ENCODE measurements at regions not wholly inside any gene's neighbourhood (a gene's known extent, or its start where the extent isn't known, plus 50 kb on each side); places are given as distances from the start of the nearest gene placed in this dataset.

DNA sequence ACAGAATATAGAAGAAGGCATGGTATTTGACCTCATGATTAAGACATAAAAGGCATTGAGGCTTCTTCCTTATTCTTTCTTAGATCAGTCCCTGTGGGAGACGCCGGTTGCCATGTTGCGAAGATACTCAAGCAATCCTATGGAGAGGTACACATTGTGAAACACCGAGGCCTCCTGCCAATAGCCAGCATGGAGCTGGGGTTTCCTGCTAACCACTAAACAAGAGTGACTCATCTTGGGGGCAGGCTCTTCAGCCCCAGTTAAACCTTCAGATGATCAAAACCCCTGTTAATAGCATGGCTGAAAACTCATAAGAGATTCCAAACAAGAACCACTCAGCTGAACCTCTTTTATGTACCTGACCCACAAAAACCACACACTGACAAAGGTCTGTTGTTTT is 478.8 kb downstream of the CD83 start:
- no peak for TF ChIP-seq TOX (CRISPR knock-in tag; IDR thresholded peaks at IDR 0.05; ENCODE audit: borderline replicate concordance)
- no peak for TF ChIP-seq ISL1 (CRISPR knock-in tag; IDR thresholded peaks at IDR 0.05)
- no peak for TF ChIP-seq BACH2 (CRISPR knock-in tag; IDR thresholded peaks at IDR 0.05; ENCODE audit: borderline replicate concordance)
- no peak for TF ChIP-seq ESRRG (CRISPR knock-in tag; IDR thresholded peaks at IDR 0.05)
- no peak for ATAC-seq

DNA sequence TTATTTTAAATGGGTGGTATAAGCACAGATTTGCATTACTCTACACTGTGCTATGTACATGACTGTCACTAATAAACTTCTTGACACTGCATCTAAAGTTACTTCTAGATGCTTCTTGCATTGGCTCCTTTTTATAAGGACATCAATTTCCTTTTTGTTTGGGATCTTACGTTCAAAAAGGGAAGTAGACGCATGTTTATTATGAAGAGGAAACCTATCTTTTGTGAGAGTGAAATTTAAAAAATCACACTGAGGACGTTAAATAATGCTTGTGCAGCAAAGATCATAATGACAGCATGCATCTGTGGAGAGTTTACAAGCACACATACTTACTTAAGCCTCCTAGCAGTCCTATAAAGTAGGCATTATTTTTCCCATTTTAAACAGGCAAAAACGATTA is 479.5 kb downstream of the CD83 start:
- no peak for ATAC-seq

GRCh38 chr6:14598017-14598864 is 480.7 kb downstream of the CD83 start:
- no peak for ATAC-seq
- TF ChIP-seq ZNF565 (CRISPR knock-in tag; conservative IDR thresholded peaks at IDR 0.05; ENCODE audit: low read depth) (no peak), PATZ1 (CRISPR knock-in tag; IDR thresholded peaks at IDR 0.05; ENCODE audit: borderline replicate concordance) (no peak), ESRRG (CRISPR knock-in tag; IDR thresholded peaks at IDR 0.05) (no peak), OSR1 (CRISPR knock-in tag; IDR thresholded peaks at IDR 0.05) (no peak), TCF4 (CRISPR knock-in tag; IDR thresholded peaks at IDR 0.05; ENCODE audit: borderline replicate concordance) (no peak), ARNTL (CRISPR knock-in tag; IDR thresholded peaks at IDR 0.05; ENCODE audit: borderline replicate concordance, low read depth) (no peak), ISL1 (CRISPR knock-in tag; IDR thresholded peaks at IDR 0.05) (no peak), CSDC2 (CRISPR knock-in tag; IDR thresholded peaks at IDR 0.05) (no peak)
- TF ChIP-seq, protein P1, sequence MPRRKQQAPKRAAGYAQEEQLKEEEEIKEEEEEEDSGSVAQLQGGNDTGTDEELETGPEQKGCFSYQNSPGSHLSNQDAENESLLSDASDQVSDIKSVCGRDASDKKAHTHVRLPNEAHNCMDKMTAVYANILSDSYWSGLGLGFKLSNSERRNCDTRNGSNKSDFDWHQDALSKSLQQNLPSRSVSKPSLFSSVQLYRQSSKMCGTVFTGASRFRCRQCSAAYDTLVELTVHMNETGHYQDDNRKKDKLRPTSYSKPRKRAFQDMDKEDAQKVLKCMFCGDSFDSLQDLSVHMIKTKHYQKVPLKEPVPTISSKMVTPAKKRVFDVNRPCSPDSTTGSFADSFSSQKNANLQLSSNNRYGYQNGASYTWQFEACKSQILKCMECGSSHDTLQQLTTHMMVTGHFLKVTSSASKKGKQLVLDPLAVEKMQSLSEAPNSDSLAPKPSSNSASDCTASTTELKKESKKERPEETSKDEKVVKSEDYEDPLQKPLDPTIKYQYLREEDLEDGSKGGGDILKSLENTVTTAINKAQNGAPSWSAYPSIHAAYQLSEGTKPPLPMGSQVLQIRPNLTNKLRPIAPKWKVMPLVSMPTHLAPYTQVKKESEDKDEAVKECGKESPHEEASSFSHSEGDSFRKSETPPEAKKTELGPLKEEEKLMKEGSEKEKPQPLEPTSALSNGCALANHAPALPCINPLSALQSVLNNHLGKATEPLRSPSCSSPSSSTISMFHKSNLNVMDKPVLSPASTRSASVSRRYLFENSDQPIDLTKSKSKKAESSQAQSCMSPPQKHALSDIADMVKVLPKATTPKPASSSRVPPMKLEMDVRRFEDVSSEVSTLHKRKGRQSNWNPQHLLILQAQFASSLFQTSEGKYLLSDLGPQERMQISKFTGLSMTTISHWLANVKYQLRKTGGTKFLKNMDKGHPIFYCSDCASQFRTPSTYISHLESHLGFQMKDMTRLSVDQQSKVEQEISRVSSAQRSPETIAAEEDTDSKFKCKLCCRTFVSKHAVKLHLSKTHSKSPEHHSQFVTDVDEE (CRISPR knock-in tag; IDR thresholded peaks at IDR 0.05), result no peak

More for the DNA sequence above, 479.5 kb downstream of the CD83 start:
- TF ChIP-seq PATZ1 (CRISPR knock-in tag; IDR thresholded peaks at IDR 0.05; ENCODE audit: borderline replicate concordance) (no peak), BACH2 (CRISPR knock-in tag; IDR thresholded peaks at IDR 0.05; ENCODE audit: borderline replicate concordance) (no peak), GLIS3 (CRISPR knock-in tag; IDR thresholded peaks at IDR 0.05) (no peak), ISL1 (CRISPR knock-in tag; IDR thresholded peaks at IDR 0.05) (no peak), ZNF565 (CRISPR knock-in tag; conservative IDR thresholded peaks at IDR 0.05; ENCODE audit: low read depth) (no peak), PPARA (CRISPR knock-in tag; IDR thresholded peaks at IDR 0.05; ENCODE audit: borderline replicate concordance) (no peak), CSDC2 (CRISPR knock-in tag; IDR thresholded peaks at IDR 0.05) (no peak), POU6F1 (CRISPR knock-in tag; IDR thresholded peaks at IDR 0.05; ENCODE audit: borderline replicate concordance, low read depth) (no peak), TCF4 (CRISPR knock-in tag; IDR thresholded peaks at IDR 0.05; ENCODE audit: borderline replicate concordance) (no peak), ZFP30 (CRISPR knock-in tag; IDR thresholded peaks at IDR 0.05) (no peak), RARB (CRISPR knock-in tag; IDR thresholded peaks at IDR 0.05) (no peak), ARNTL (CRISPR knock-in tag; IDR thresholded peaks at IDR 0.05; ENCODE audit: borderline replicate concordance, low read depth) (no peak), ZC3H10 (CRISPR knock-in tag; IDR thresholded peaks at IDR 0.05) (no peak)
- TF ChIP-seq, protein P2, sequence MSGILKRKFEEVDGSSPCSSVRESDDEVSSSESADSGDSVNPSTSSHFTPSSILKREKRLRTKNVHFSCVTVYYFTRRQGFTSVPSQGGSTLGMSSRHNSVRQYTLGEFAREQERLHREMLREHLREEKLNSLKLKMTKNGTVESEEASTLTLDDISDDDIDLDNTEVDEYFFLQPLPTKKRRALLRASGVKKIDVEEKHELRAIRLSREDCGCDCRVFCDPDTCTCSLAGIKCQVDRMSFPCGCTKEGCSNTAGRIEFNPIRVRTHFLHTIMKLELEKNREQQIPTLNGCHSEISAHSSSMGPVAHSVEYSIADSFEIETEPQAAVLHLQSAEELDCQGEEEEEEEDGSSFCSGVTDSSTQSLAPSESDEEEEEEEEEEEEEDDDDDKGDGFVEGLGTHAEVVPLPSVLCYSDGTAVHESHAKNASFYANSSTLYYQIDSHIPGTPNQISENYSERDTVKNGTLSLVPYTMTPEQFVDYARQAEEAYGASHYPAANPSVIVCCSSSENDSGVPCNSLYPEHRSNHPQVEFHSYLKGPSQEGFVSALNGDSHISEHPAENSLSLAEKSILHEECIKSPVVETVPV (CRISPR knock-in tag; IDR thresholded peaks at IDR 0.05), result no peak
- TF ChIP-seq, protein P1 (CRISPR knock-in tag; IDR thresholded peaks at IDR 0.05), result no peak
